ENCODE measurements at regions not wholly inside any gene's neighbourhood (a gene's known extent, or its start where the extent isn't known, plus 50 kb on each side); places are given as distances from the start of the nearest gene placed in this dataset.
A peak's percentile ranks its signal among the peaks of the same experiment; 100 is the strongest.
"Not testable (repeated sequence)": the region's sequence is repeated elsewhere in the genome, so short reads cannot be mapped to it uniquely, and the experiment has no call there.

- Histone ChIP-seq H3K9me3 (ENCODE audit: control extremely low read depth in 1 of 5, control insufficient read depth in 4 of 5, insufficient read depth in 2 of 5, low read depth in 1 of 5, low read length in 4 of 5) (no peaks in the 10 kb centered on the region), H3K27me3 (replicated peaks in 2 of 5; ENCODE audit: control insufficient read depth in 4 of 5, insufficient read depth in 5 of 5, low read length in 4 of 5) (no peaks in the 10 kb centered on the region), H3K36me3 (ENCODE audit: control insufficient read depth in 4 of 4, insufficient read depth in 4 of 4, low read length in 3 of 4) (no peaks in the 10 kb centered on the region), H3K27ac (ENCODE audit: insufficient read depth in 1 of 2, low read depth in 1 of 2, low read length in 2 of 2, poor library complexity in 1 of 2, severe bottlenecking in 2 of 2) (no peak overlapping the region), H3K4me3 (ENCODE audit: control insufficient read depth in 1 of 7, extremely low read depth in 1 of 7, insufficient read depth in 4 of 7, low read depth in 2 of 7, low read length in 6 of 7) (no peak overlapping the region), H3K4me1 (ENCODE audit: control extremely low read depth in 1 of 4, control insufficient read depth in 4 of 4, insufficient read depth in 4 of 4, low read length in 3 of 4) (no peaks in the 10 kb centered on the region)
- POLR2A ChIA-PET, result no interaction called here
- no peak for DNase-seq
- CTCF ChIA-PET, result no interaction called here
These were observed 1044.4 kb downstream of the CDH8 start for GRCh38 chr16:60991886-60992285.

- no CpG with 5 or more reads among the region's 5 CpGs for WGBS (ENCODE audit: insufficient coverage)
- no peaks in the 10 kb centered on the region for H3K9me3 ChIP-seq (ENCODE audit: control extremely low read depth in 1 of 5, control insufficient read depth in 4 of 5, insufficient read depth in 2 of 5, low read depth in 1 of 5, low read length in 4 of 5)
- no peaks in the 10 kb centered on the region for H3K4me1 ChIP-seq (ENCODE audit: control extremely low read depth in 1 of 4, control insufficient read depth in 4 of 4, insufficient read depth in 4 of 4, low read length in 3 of 4)
- H3K27ac ChIP-seq (ENCODE audit: insufficient read depth in 1 of 2, low read depth in 1 of 2, low read length in 2 of 2, poor library complexity in 1 of 2, severe bottlenecking in 2 of 2), result no peak overlapping the region
- DNase-seq, result no peak
- no peaks in the 10 kb centered on the region for H3K36me3 ChIP-seq (ENCODE audit: control insufficient read depth in 4 of 4, insufficient read depth in 4 of 4, low read length in 3 of 4)
- H3K27me3 ChIP-seq (replicated peaks in 2 of 5; ENCODE audit: control insufficient read depth in 4 of 5, insufficient read depth in 5 of 5, low read length in 4 of 5), result no peaks in the 10 kb centered on the region
- H3K4me3 ChIP-seq (ENCODE audit: control insufficient read depth in 1 of 7, extremely low read depth in 1 of 7, insufficient read depth in 4 of 7, low read depth in 2 of 7, low read length in 6 of 7), result no peak overlapping the region
- POLR2A ChIA-PET, result no interaction called here
- CTCF ChIA-PET, result no interaction called here
These were observed 1046.6 kb downstream of the CDH8 start for GRCh38 chr16:60989592-60989991.

- ChIA-PET POLR2A (no interaction called here), CTCF (no interaction called here)
- WGBS (ENCODE audit: insufficient coverage), result 88% methylated on average over 2 of the region's 2 CpGs
- H3K27me3 ChIP-seq (replicated peaks in 2 of 5; ENCODE audit: control insufficient read depth in 4 of 5, insufficient read depth in 5 of 5, low read length in 4 of 5), result no peaks in the 10 kb centered on the region
- no peaks in the 10 kb centered on the region for H3K36me3 ChIP-seq (ENCODE audit: control insufficient read depth in 4 of 4, insufficient read depth in 4 of 4, low read length in 3 of 4)
- H3K9me3 ChIP-seq (ENCODE audit: control extremely low read depth in 1 of 5, control insufficient read depth in 4 of 5, insufficient read depth in 2 of 5, low read depth in 1 of 5, low read length in 4 of 5), result peaks cover 0 to 2% (median 0%) of the 10 kb centered on the region in 5 experiments
- H3K27ac ChIP-seq (ENCODE audit: insufficient read depth in 1 of 2, low read depth in 1 of 2, low read length in 2 of 2, poor library complexity in 1 of 2, severe bottlenecking in 2 of 2), result no peak overlapping the region
- H3K4me1 ChIP-seq (ENCODE audit: control extremely low read depth in 1 of 4, control insufficient read depth in 4 of 4, insufficient read depth in 4 of 4, low read length in 3 of 4), result no peaks in the 10 kb centered on the region
- no peak overlapping the region for H3K4me3 ChIP-seq (ENCODE audit: control insufficient read depth in 1 of 7, extremely low read depth in 1 of 7, insufficient read depth in 4 of 7, low read depth in 2 of 7, low read length in 6 of 7)
- no peak for DNase-seq
These were observed 1057.1 kb downstream of the CDH8 start for GRCh38 chr16:60979119-60979518.

- POLR2A ChIA-PET, result no interaction called here
- H3K4me3 ChIP-seq (ENCODE audit: control insufficient read depth in 1 of 7, extremely low read depth in 1 of 7, insufficient read depth in 4 of 7, low read depth in 2 of 7, low read length in 6 of 7), result no peak overlapping the region
- DNase-seq, result no peak
These were observed 1086.4 kb downstream of the CDH8 start for GRCh38 chr16:60949800-60950199.

GRCh38 chr16:60945225-60945624 is 1091.0 kb downstream of the CDH8 start:
- DNase-seq, result peak in 2 of 3 donors; percentile 4 to 14
- Histone ChIP-seq H3K4me1 (ENCODE audit: control extremely low read depth in 1 of 4, control insufficient read depth in 4 of 4, insufficient read depth in 4 of 4, low read length in 3 of 4) (no peaks in the 10 kb centered on the region), H3K36me3 (ENCODE audit: control insufficient read depth in 4 of 4, insufficient read depth in 4 of 4, low read length in 3 of 4) (no peaks in the 10 kb centered on the region), H3K27ac (ENCODE audit: insufficient read depth in 1 of 2, low read depth in 1 of 2, low read length in 2 of 2, poor library complexity in 1 of 2, severe bottlenecking in 2 of 2) (no peak overlapping the region), H3K4me3 (ENCODE audit: control insufficient read depth in 1 of 7, extremely low read depth in 1 of 7, insufficient read depth in 4 of 7, low read depth in 2 of 7, low read length in 6 of 7) (no peak overlapping the region), H3K9me3 (ENCODE audit: control extremely low read depth in 1 of 5, control insufficient read depth in 4 of 5, insufficient read depth in 2 of 5, low read depth in 1 of 5, low read length in 4 of 5) (no peaks in the 10 kb centered on the region), H3K27me3 (replicated peaks in 2 of 5; ENCODE audit: control insufficient read depth in 4 of 5, insufficient read depth in 5 of 5, low read length in 4 of 5) (no peaks in the 10 kb centered on the region)
- ChIA-PET CTCF (no interaction called here), POLR2A (no interaction called here)
- WGBS (ENCODE audit: insufficient coverage), result 0% methylated on average over 1 of the region's 2 CpGs

More at GRCh38 chr16:60949800-60950199, 1086.4 kb downstream of the CDH8 start:
- H3K4me1 ChIP-seq (ENCODE audit: control extremely low read depth in 1 of 4, control insufficient read depth in 4 of 4, insufficient read depth in 4 of 4, low read length in 3 of 4), result no peaks in the 10 kb centered on the region
- 84% methylated on average over 4 of the region's 5 CpGs for WGBS (ENCODE audit: insufficient coverage)
- no peak overlapping the region for H3K27ac ChIP-seq (ENCODE audit: insufficient read depth in 1 of 2, low read depth in 1 of 2, low read length in 2 of 2, poor library complexity in 1 of 2, severe bottlenecking in 2 of 2)
- no peaks in the 10 kb centered on the region for H3K27me3 ChIP-seq (replicated peaks in 2 of 5; ENCODE audit: control insufficient read depth in 4 of 5, insufficient read depth in 5 of 5, low read length in 4 of 5)
- CTCF ChIA-PET, result no interaction called here
- no peaks in the 10 kb centered on the region for H3K9me3 ChIP-seq (ENCODE audit: control extremely low read depth in 1 of 5, control insufficient read depth in 4 of 5, insufficient read depth in 2 of 5, low read depth in 1 of 5, low read length in 4 of 5)
- H3K36me3 ChIP-seq (ENCODE audit: control insufficient read depth in 4 of 4, insufficient read depth in 4 of 4, low read length in 3 of 4), result no peaks in the 10 kb centered on the region

- H3K27me3 ChIP-seq (replicated peaks in 2 of 5; ENCODE audit: control insufficient read depth in 4 of 5, insufficient read depth in 5 of 5, low read length in 4 of 5); H3K4me3 ChIP-seq (ENCODE audit: control insufficient read depth in 1 of 7, extremely low read depth in 1 of 7, insufficient read depth in 4 of 7, low read depth in 2 of 7, low read length in 6 of 7); H3K36me3 ChIP-seq (ENCODE audit: control insufficient read depth in 4 of 4, insufficient read depth in 4 of 4, low read length in 3 of 4); POLR2A ChIA-PET; H3K27ac ChIP-seq (ENCODE audit: insufficient read depth in 1 of 2, low read depth in 1 of 2, low read length in 2 of 2, poor library complexity in 1 of 2, severe bottlenecking in 2 of 2); H3K4me1 ChIP-seq (ENCODE audit: control extremely low read depth in 1 of 4, control insufficient read depth in 4 of 4, insufficient read depth in 4 of 4, low read length in 3 of 4); H3K9me3 ChIP-seq (ENCODE audit: control extremely low read depth in 1 of 5, control insufficient read depth in 4 of 5, insufficient read depth in 2 of 5, low read depth in 1 of 5, low read length in 4 of 5); DNase-seq; CTCF ChIA-PET: not testable (repeated sequence)
- 96% methylated on average over 8 of the region's 10 CpGs for WGBS (ENCODE audit: insufficient coverage)
These were observed 1100.0 kb downstream of the CDH8 start for GRCh38 chr16:60936189-60936588.

GRCh38 chr16:60932600-60932999 is 1103.6 kb downstream of the CDH8 start:
- Histone ChIP-seq H3K27me3 (replicated peaks in 2 of 5; ENCODE audit: control insufficient read depth in 4 of 5, insufficient read depth in 5 of 5, low read length in 4 of 5) (no peaks in the 10 kb centered on the region), H3K9me3 (ENCODE audit: control extremely low read depth in 1 of 5, control insufficient read depth in 4 of 5, insufficient read depth in 2 of 5, low read depth in 1 of 5, low read length in 4 of 5) (no peaks in the 10 kb centered on the region), H3K4me1 (ENCODE audit: control extremely low read depth in 1 of 4, control insufficient read depth in 4 of 4, insufficient read depth in 4 of 4, low read length in 3 of 4) (no peaks in the 10 kb centered on the region), H3K27ac (ENCODE audit: insufficient read depth in 1 of 2, low read depth in 1 of 2, low read length in 2 of 2, poor library complexity in 1 of 2, severe bottlenecking in 2 of 2) (no peak overlapping the region), H3K36me3 (ENCODE audit: control insufficient read depth in 4 of 4, insufficient read depth in 4 of 4, low read length in 3 of 4) (no peaks in the 10 kb centered on the region), H3K4me3 (ENCODE audit: control insufficient read depth in 1 of 7, extremely low read depth in 1 of 7, insufficient read depth in 4 of 7, low read depth in 2 of 7, low read length in 6 of 7) (no peak overlapping the region)
- WGBS (ENCODE audit: insufficient coverage), result 100% methylated on average over 2 of the region's 3 CpGs
- POLR2A ChIA-PET, result no interaction called here
- CTCF ChIA-PET, result no interaction called here
- DNase-seq, result no peak

GRCh38 chr16:60930291-60930690 is 1105.9 kb downstream of the CDH8 start:
- no peaks in the 10 kb centered on the region for H3K36me3 ChIP-seq (ENCODE audit: control insufficient read depth in 4 of 4, insufficient read depth in 4 of 4, low read length in 3 of 4)
- H3K27ac ChIP-seq (ENCODE audit: insufficient read depth in 1 of 2, low read depth in 1 of 2, low read length in 2 of 2, poor library complexity in 1 of 2, severe bottlenecking in 2 of 2), result no peak overlapping the region
- H3K27me3 ChIP-seq (replicated peaks in 2 of 5; ENCODE audit: control insufficient read depth in 4 of 5, insufficient read depth in 5 of 5, low read length in 4 of 5), result no peaks in the 10 kb centered on the region
- H3K9me3 ChIP-seq (ENCODE audit: control extremely low read depth in 1 of 5, control insufficient read depth in 4 of 5, insufficient read depth in 2 of 5, low read depth in 1 of 5, low read length in 4 of 5), result no peaks in the 10 kb centered on the region
- WGBS (ENCODE audit: insufficient coverage), result 94% methylated on average over 3 of the region's 5 CpGs
- H3K4me3 ChIP-seq (ENCODE audit: control insufficient read depth in 1 of 7, extremely low read depth in 1 of 7, insufficient read depth in 4 of 7, low read depth in 2 of 7, low read length in 6 of 7), result no peak overlapping the region
- no peak for DNase-seq
- CTCF ChIA-PET, result no interaction called here
- POLR2A ChIA-PET, result no interaction called here
- no peaks in the 10 kb centered on the region for H3K4me1 ChIP-seq (ENCODE audit: control extremely low read depth in 1 of 4, control insufficient read depth in 4 of 4, insufficient read depth in 4 of 4, low read length in 3 of 4)

All from common myeloid progenitor, CD34-positive (primary cell).